ENCODE measurements at regions not wholly inside any gene's neighbourhood (a gene's known extent, or its start where the extent isn't known, plus 50 kb on each side); places are given as distances from the start of the nearest gene placed in this dataset.

DNA sequence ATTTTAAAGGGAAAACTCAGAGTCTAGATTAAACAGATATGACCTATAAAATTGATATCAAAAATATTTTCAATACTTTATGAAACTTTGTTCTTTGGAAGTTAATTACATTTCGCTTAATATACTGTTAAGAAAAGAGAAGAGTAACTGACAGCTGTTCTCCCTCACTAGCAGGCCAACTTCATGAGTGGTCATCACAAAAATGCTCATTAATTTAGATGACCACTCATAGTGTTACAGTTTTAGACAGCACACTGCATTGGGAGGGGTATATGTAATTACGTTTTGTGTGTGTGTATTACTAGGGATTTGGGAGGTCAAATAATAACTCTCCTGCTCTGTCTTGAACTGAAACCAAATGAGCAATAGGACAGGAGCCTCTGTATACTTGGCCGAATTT lies 80.2 kb upstream of the EDNRA start:
- intact Hi-C loops (cut with DNase I): no loop called here

DNA sequence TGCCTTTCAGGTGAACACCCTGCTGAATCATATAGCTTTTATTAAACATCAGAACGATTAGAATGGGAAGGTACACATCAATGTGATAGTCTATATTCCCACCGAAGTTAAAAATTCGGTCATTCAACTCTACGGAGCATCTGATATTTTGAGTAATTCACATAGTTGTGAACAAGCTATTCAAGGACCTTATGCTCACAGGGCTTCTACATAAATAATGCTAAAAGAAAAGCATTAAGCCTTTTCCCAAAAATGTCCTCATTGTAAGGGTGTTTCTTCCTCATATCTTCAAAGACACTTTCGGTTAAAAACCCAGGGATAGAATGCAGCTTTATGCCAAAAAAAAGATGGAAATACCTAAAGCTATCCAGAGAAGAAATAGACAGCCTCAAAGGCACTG lies 79.7 kb upstream of the EDNRA start:
- H3K4me1 ChIP-seq: no peaks in the 10 kb centered on the region
- WGBS, 2 donors: 64 to 77% methylated on average over 5 of the region's 5 CpGs
- no peaks in the 10 kb centered on the region for H3K36me3 ChIP-seq
- intact Hi-C loops (cut with DNase I): no loop called here
- DNase-seq: no peak
- no peaks in the 10 kb centered on the region for H3K9me3 ChIP-seq
- no peaks in the 10 kb centered on the region for H3K27me3 ChIP-seq
- H3K27ac ChIP-seq: no peak overlapping the region
- TF ChIP-seq, protein P1, sequence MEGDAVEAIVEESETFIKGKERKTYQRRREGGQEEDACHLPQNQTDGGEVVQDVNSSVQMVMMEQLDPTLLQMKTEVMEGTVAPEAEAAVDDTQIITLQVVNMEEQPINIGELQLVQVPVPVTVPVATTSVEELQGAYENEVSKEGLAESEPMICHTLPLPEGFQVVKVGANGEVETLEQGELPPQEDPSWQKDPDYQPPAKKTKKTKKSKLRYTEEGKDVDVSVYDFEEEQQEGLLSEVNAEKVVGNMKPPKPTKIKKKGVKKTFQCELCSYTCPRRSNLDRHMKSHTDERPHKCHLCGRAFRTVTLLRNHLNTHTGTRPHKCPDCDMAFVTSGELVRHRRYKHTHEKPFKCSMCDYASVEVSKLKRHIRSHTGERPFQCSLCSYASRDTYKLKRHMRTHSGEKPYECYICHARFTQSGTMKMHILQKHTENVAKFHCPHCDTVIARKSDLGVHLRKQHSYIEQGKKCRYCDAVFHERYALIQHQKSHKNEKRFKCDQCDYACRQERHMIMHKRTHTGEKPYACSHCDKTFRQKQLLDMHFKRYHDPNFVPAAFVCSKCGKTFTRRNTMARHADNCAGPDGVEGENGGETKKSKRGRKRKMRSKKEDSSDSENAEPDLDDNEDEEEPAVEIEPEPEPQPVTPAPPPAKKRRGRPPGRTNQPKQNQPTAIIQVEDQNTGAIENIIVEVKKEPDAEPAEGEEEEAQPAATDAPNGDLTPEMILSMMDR (IDR thresholded peaks at IDR 0.05): no peak
- TF ChIP-seq POLR2A (IDR thresholded peaks at IDR 0.05): no peak
- no peak overlapping the region for H3K4me3 ChIP-seq

More for the DNA sequence above, 80.2 kb upstream of the EDNRA start:
- 80 to 92% methylated on average over 3 of the region's 3 CpGs for WGBS, 2 donors
- no peaks in the 10 kb centered on the region for H3K4me1 ChIP-seq
- H3K4me3 ChIP-seq: no peak overlapping the region
- H3K36me3 ChIP-seq: no peaks in the 10 kb centered on the region
- H3K9me3 ChIP-seq: no peaks in the 10 kb centered on the region
- no peak for DNase-seq
- no peak for TF ChIP-seq POLR2A (IDR thresholded peaks at IDR 0.05)
- TF ChIP-seq, protein P1 (IDR thresholded peaks at IDR 0.05): no peak
- H3K27me3 ChIP-seq: no peaks in the 10 kb centered on the region
- no peak overlapping the region for H3K27ac ChIP-seq

DNA sequence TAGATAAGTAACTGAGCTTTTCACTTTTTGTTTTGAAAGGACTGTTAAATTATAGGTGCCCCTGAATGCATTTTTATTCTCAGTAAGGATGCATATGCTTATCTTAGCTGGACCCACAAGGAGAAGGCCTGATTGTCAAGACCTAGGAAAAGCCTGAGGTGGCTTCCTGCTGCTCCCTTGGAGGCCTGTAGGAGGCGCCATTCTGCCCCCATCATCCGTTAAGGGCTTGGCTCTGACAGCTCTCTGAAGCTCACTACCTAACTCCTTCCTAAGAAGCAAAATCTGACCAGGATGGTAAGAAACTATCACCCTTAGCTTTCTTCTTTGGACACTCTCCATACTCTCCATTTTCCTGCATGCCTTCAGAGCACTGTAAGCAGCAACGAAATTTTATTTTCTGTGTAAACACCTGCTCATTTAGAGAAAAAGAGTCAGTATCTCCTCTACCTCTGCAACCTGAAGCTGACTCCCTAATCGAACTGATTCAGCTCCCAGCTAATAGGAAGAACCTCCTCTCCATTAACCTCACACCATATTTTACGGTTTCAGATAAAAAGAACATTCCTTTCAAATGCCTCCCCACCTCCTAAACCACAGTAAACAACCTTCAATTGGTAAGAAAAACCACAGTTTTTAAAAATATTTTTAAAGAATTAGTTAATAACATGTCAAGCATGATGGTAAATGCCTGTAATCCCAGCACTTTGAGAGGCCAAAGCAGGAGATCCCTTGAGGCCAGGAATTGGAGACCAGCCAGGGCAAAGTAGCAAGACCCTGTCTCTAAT lies 73.4 kb upstream of the EDNRA start:
- no peak overlapping the region for H3K4me3 ChIP-seq
- no peaks in the 10 kb centered on the region for H3K9me3 ChIP-seq
- no peak overlapping the region for H3K27ac ChIP-seq
- WGBS, 2 donors: 41 to 51% methylated on average over 5 of the region's 5 CpGs
- TF ChIP-seq, protein P1 (IDR thresholded peaks at IDR 0.05): no peak
- H3K36me3 ChIP-seq: no peaks in the 10 kb centered on the region
- H3K27me3 ChIP-seq: no peaks in the 10 kb centered on the region
- H3K4me1 ChIP-seq: no peaks in the 10 kb centered on the region
- DNase-seq: no peak
- intact Hi-C loops (cut with DNase I): no loop called here

GRCh38 chr4:147408189-147408588 lies 72.7 kb upstream of the EDNRA start:
- H3K27me3 ChIP-seq: no peaks in the 10 kb centered on the region
- no peak for DNase-seq
- no peak overlapping the region for H3K27ac ChIP-seq
- H3K4me3 ChIP-seq: no peak overlapping the region
- intact Hi-C loops (cut with DNase I): no loop called here
- H3K36me3 ChIP-seq: no peaks in the 10 kb centered on the region
- no peaks in the 10 kb centered on the region for H3K9me3 ChIP-seq
- TF ChIP-seq, protein P1 (IDR thresholded peaks at IDR 0.05): no peak
- no peak for TF ChIP-seq POLR2A (IDR thresholded peaks at IDR 0.05)
- H3K4me1 ChIP-seq: no peaks in the 10 kb centered on the region

GRCh38 chr4:147409350-147409749 lies 71.5 kb upstream of the EDNRA start:
- Histone ChIP-seq H3K27me3 (no peaks in the 10 kb centered on the region), H3K36me3 (no peaks in the 10 kb centered on the region), H3K4me3 (no peak overlapping the region), H3K27ac (no peak overlapping the region), H3K9me3 (no peaks in the 10 kb centered on the region), H3K4me1 (no peaks in the 10 kb centered on the region)
- no peak for DNase-seq
- TF ChIP-seq POLR2A (IDR thresholded peaks at IDR 0.05): no peak
- TF ChIP-seq, protein P1 (IDR thresholded peaks at IDR 0.05): no peak
- intact Hi-C loops (cut with DNase I): no loop called here
- 53 to 58% methylated on average over 2 of the region's 2 CpGs for WGBS, 2 donors
